Osteoblast (primary cell): ENCODE measurements at regions not wholly inside any gene's neighbourhood (a gene's known extent, or its start where the extent isn't known, plus 50 kb on each side); places are given as distances from the start of the nearest gene placed in this dataset.
"Not testable (repeated sequence)": the region's sequence is repeated elsewhere in the genome, so short reads cannot be mapped to it uniquely, and the experiment has no call there.

ENCODE experiments used
- DNase-seq: peaks from one replicate; pipeline ENCODE4 v3.0.0; 2011; ENCODE audit warnings: low spot score, mixed read lengths; ENCODE audit not compliant: insufficient read length; ENCODE audit errors: missing footprints
- H2AFZ ChIP-seq: 2 replicates; pipeline ENCODE4 v1.6.0; 2011; ENCODE audit warnings: mild to moderate bottlenecking, low read length
- H3K27ac ChIP-seq: 2 replicates; pipeline ENCODE4 v1.5.1; 2011; ENCODE audit warnings: mild to moderate bottlenecking, low read depth, low read length, moderate library complexity
- H3K27me3 ChIP-seq: 2 replicates; pipeline ENCODE4 v1.6.0; 2012; ENCODE audit warnings: mild to moderate bottlenecking, control low read depth, inconsistent platforms, low read length, moderate library complexity; ENCODE audit not compliant: insufficient read depth
- H3K36me3 ChIP-seq: 2 replicates; pipeline ENCODE4 v1.5.1; 2011; ENCODE audit warnings: mild to moderate bottlenecking, low read length, control low read depth, moderate library complexity; ENCODE audit not compliant: insufficient read depth
- H3K4me1 ChIP-seq: 2 replicates; pipeline ENCODE4 v1.5.1; 2011; ENCODE audit warnings: mild to moderate bottlenecking, low read length, control low read depth, moderate library complexity; ENCODE audit not compliant: insufficient read depth
- H3K4me2 ChIP-seq: 2 replicates; pipeline ENCODE4 v1.6.0; 2011; ENCODE audit warnings: mild to moderate bottlenecking, low read length; ENCODE audit not compliant: insufficient read depth
- H3K4me3 ChIP-seq: fragments of 200-600 bp; sonication (generic); 3 replicates; pipeline ENCODE4 v1.5.1; 2012; ENCODE audit warnings: mild to moderate bottlenecking, low read length, inconsistent platforms; ENCODE audit not compliant: insufficient read depth
- H3K79me2 ChIP-seq: 2 replicates; pipeline ENCODE4 v1.6.0; 2012; ENCODE audit warnings: mild to moderate bottlenecking, low read length, control low read depth, inconsistent platforms; ENCODE audit not compliant: insufficient read depth
- H3K9me3 ChIP-seq: 2 replicates; pipeline ENCODE4 v1.5.1; 2011; ENCODE audit warnings: low read depth, low read length, control low read depth
- H4K20me1 ChIP-seq: 2 replicates; pipeline ENCODE4 v1.6.0; 2012; ENCODE audit warnings: mild to moderate bottlenecking, low read length, control low read depth; ENCODE audit not compliant: insufficient read depth

- H3K79me2 ChIP-seq, H3K27me3 ChIP-seq, H2AFZ ChIP-seq, H3K4me3 ChIP-seq, H3K36me3 ChIP-seq, H3K9me3 ChIP-seq, H3K27ac ChIP-seq, H4K20me1 ChIP-seq, H3K4me1 ChIP-seq, DNase-seq, H3K4me2 ChIP-seq: not testable (repeated sequence)
Observed at GRCh38 chr7:150028344-150029012, 154.7 kb downstream of the ATP6V0E2 start.

GRCh38 chr7:150029013-150029389, 155.2 kb downstream of the ATP6V0E2 start:
- not testable (repeated sequence) for H3K27me3 ChIP-seq, H3K36me3 ChIP-seq, H4K20me1 ChIP-seq, H2AFZ ChIP-seq, H3K27ac ChIP-seq, H3K9me3 ChIP-seq, H3K4me1 ChIP-seq, H3K4me3 ChIP-seq, H3K79me2 ChIP-seq, DNase-seq, H3K4me2 ChIP-seq

GRCh38 chr7:150031733-150032132, 158.0 kb downstream of the ATP6V0E2 start:
- not testable (repeated sequence) for H3K4me3 ChIP-seq

GRCh38 chr7:150033711-150034110, 159.9 kb downstream of the ATP6V0E2 start:
- not testable (repeated sequence) for H2AFZ ChIP-seq, H3K4me3 ChIP-seq, H3K27ac ChIP-seq, H3K4me2 ChIP-seq, H3K79me2 ChIP-seq, H3K9me3 ChIP-seq, DNase-seq, H3K4me1 ChIP-seq, H4K20me1 ChIP-seq, H3K27me3 ChIP-seq, H3K36me3 ChIP-seq

More at GRCh38 chr7:150031733-150032132, 158.0 kb downstream of the ATP6V0E2 start:
- not testable (repeated sequence) for H2AFZ ChIP-seq, H3K4me1 ChIP-seq, H3K4me2 ChIP-seq, H3K27ac ChIP-seq, H4K20me1 ChIP-seq, DNase-seq, H3K36me3 ChIP-seq, H3K79me2 ChIP-seq, H3K9me3 ChIP-seq, H3K27me3 ChIP-seq

GRCh38 chr7:150035769-150036168, 162.0 kb downstream of the ATP6V0E2 start:
- not testable (repeated sequence) for H2AFZ ChIP-seq, H3K27me3 ChIP-seq, H3K9me3 ChIP-seq, H3K27ac ChIP-seq, H4K20me1 ChIP-seq, H3K4me3 ChIP-seq, H3K4me2 ChIP-seq, H3K4me1 ChIP-seq, H3K79me2 ChIP-seq, H3K36me3 ChIP-seq, DNase-seq

GRCh38 chr7:150039061-150039460, 165.3 kb downstream of the ATP6V0E2 start:
- not testable (repeated sequence) for H4K20me1 ChIP-seq, H3K79me2 ChIP-seq, H3K4me2 ChIP-seq, H3K27me3 ChIP-seq, H3K9me3 ChIP-seq, DNase-seq, H3K36me3 ChIP-seq, H2AFZ ChIP-seq, H3K4me1 ChIP-seq, H3K4me3 ChIP-seq, H3K27ac ChIP-seq

GRCh38 chr7:150042281-150042680, 168.5 kb downstream of the ATP6V0E2 start:
- not testable (repeated sequence) for H3K4me3 ChIP-seq, H3K4me1 ChIP-seq, H3K9me3 ChIP-seq, H3K27me3 ChIP-seq, H3K36me3 ChIP-seq, DNase-seq, H4K20me1 ChIP-seq, H3K27ac ChIP-seq, H3K79me2 ChIP-seq, H2AFZ ChIP-seq, H3K4me2 ChIP-seq

GRCh38 chr7:150044771-150045170, 171.0 kb downstream of the ATP6V0E2 start:
- not testable (repeated sequence) for H3K4me3 ChIP-seq, H3K4me2 ChIP-seq, H3K27ac ChIP-seq, H4K20me1 ChIP-seq, H3K27me3 ChIP-seq, H3K36me3 ChIP-seq, H3K9me3 ChIP-seq, H3K4me1 ChIP-seq, H3K79me2 ChIP-seq, H2AFZ ChIP-seq
- DNase-seq: peak; percentile 39
